ENCODE measurements at regions not wholly inside any gene's neighbourhood (a gene's known extent, or its start where the extent isn't known, plus 50 kb on each side); places are given as distances from the start of the nearest gene placed in this dataset.
A peak's percentile ranks its signal among the peaks of the same experiment; 100 is the strongest.
"Not testable (repeated sequence)": the region's sequence is repeated elsewhere in the genome, so short reads cannot be mapped to it uniquely, and the experiment has no call there.

DNA sequence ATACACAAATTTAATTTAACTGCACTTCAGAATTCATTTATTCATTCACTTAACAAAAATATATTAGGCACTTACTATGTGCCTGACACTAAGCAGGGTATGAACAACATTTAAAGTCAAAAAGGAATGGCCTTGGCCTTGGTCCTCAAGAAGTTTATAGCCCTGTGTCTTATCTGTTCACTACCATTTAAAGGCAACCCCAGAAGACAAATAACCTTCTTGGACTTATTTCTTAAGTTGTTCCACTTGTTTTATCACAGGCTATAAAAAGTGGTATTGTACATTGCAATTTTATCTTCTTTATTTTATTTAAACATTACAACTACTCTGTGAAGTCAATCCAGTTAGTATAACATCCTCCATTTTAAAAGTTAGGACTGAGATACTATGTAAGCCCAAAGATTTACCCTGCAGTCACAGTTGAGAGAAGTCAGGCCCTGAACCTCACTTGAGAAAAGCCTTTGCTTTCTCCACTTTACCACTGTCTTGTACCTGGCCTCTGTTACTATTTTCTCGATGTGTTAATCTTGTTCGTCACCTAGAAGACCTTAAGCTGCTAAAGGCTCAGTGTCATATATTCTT lies 305.6 kb upstream of the DIPK2B start:
- Histone ChIP-seq H3K4me2 (replicated peaks; ENCODE audit: extremely low read depth, low read length, poor library complexity, severe bottlenecking) (no peak overlapping the region), H3K27me3 (ENCODE audit: control insufficient read depth in 2 of 2, insufficient read depth in 2 of 2, low read length in 2 of 2) (peaks cover 0 to 2% of the 10 kb centered on the region in 2 donors), H3K36me3 (replicated peaks in 1 of 2; ENCODE audit: control insufficient read depth in 1 of 2, insufficient read depth in 2 of 2, low read length in 2 of 2) (no peaks in the 10 kb centered on the region), H3K27ac (ENCODE audit: low read depth in 1 of 2, low read length in 2 of 2) (no peak overlapping the region), H3K4me3 (replicated peaks in 1 of 3; ENCODE audit: low read depth in 2 of 3, low read length in 3 of 3) (no peak overlapping the region), H2AFZ (ENCODE audit: insufficient read depth, low read depth, low read length, poor library complexity, severe bottlenecking) (no peak overlapping the region), H4K20me1 (ENCODE audit: insufficient read depth, low read length) (no peaks in the 10 kb centered on the region), H3K9me3 (replicated peaks in 1 of 2; ENCODE audit: control insufficient read depth in 1 of 2, insufficient read depth in 1 of 2, low read length in 2 of 2) (peaks cover 0 to 8% of the 10 kb centered on the region in 2 donors), H3K9ac (ENCODE audit: insufficient read depth, low read length, poor library complexity, severe bottlenecking) (no peak overlapping the region), H3K4me1 (ENCODE audit: control insufficient read depth in 1 of 2, insufficient read depth in 2 of 2, low read length in 2 of 2) (peaks cover 0 to 7% of the 10 kb centered on the region in 2 donors), H3K79me2 (ENCODE audit: insufficient read depth, low read length) (no peaks in the 10 kb centered on the region)
- Mint-ChIP-seq H3K4me3 (no peak overlapping the region), H3K4me1 (peaks cover 16% of the 10 kb centered on the region), H3K36me3 (no peaks in the 10 kb centered on the region), H3K27me3 (ENCODE audit: low read depth in 3 of 3) (peaks cover 1 to 11% (median 4%) of the 10 kb centered on the region in 3 donors), H3K27ac (no peak overlapping the region), H3K9me3 (peaks cover 0 to 11% (median 7%) of the 10 kb centered on the region in 7 donors)
- DNase-seq, result no peak
- TF ChIP-seq, protein P1, sequence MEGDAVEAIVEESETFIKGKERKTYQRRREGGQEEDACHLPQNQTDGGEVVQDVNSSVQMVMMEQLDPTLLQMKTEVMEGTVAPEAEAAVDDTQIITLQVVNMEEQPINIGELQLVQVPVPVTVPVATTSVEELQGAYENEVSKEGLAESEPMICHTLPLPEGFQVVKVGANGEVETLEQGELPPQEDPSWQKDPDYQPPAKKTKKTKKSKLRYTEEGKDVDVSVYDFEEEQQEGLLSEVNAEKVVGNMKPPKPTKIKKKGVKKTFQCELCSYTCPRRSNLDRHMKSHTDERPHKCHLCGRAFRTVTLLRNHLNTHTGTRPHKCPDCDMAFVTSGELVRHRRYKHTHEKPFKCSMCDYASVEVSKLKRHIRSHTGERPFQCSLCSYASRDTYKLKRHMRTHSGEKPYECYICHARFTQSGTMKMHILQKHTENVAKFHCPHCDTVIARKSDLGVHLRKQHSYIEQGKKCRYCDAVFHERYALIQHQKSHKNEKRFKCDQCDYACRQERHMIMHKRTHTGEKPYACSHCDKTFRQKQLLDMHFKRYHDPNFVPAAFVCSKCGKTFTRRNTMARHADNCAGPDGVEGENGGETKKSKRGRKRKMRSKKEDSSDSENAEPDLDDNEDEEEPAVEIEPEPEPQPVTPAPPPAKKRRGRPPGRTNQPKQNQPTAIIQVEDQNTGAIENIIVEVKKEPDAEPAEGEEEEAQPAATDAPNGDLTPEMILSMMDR (IDR thresholded peaks at IDR 0.05), result no peak
- no CpG with 5 or more reads among the region's 2 CpGs for WGBS (ENCODE audit: insufficient coverage)
- intact Hi-C loops (cut with micrococcal nuclease), result no loop called here

DNA sequence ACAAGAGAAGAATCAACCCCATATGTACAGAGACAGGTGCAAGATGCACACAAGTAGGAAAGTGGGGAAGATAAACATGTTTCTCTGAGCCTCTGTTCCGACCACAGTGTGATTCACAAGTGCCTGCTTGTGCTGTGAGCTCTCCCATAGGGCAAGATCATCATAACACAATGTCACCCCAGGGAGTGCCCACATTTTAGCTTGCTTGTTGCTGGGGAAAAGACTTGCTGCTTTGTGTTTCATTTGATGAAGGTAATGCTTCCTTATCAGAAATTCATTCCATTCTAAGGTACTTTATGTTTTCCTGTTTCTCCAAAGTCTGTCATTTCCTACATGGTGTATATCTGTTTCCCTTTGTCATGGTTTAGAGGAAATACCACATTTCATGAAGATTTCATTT lies 304.5 kb upstream of the DIPK2B start:
- no peak overlapping the region for H3K4me3 Mint-ChIP-seq
- H3K4me2 ChIP-seq (replicated peaks; ENCODE audit: extremely low read depth, low read length, poor library complexity, severe bottlenecking), result no peak overlapping the region
- H3K36me3 ChIP-seq (replicated peaks in 1 of 2; ENCODE audit: control insufficient read depth in 1 of 2, insufficient read depth in 2 of 2, low read length in 2 of 2), result no peaks in the 10 kb centered on the region
- H3K4me1 Mint-ChIP-seq, result peaks cover 16% of the 10 kb centered on the region
- H3K9ac ChIP-seq (ENCODE audit: insufficient read depth, low read length, poor library complexity, severe bottlenecking), result no peak overlapping the region
- no peak overlapping the region for H3K27ac ChIP-seq (ENCODE audit: low read depth in 1 of 2, low read length in 2 of 2)
- peaks cover 1 to 11% (median 4%) of the 10 kb centered on the region in 3 donors for H3K27me3 Mint-ChIP-seq (ENCODE audit: low read depth in 3 of 3)
- H3K27me3 ChIP-seq (ENCODE audit: control insufficient read depth in 2 of 2, insufficient read depth in 2 of 2, low read length in 2 of 2), result no peaks in the 10 kb centered on the region
- no peaks in the 10 kb centered on the region for H3K36me3 Mint-ChIP-seq
- no peak overlapping the region for H3K27ac Mint-ChIP-seq
- H2AFZ ChIP-seq (ENCODE audit: insufficient read depth, low read depth, low read length, poor library complexity, severe bottlenecking), result no peak overlapping the region
- DNase-seq, result peak in 1 of 3 donors; percentile 6
- intact Hi-C loops (cut with micrococcal nuclease), result no loop called here
- peaks cover 0 to 7% of the 10 kb centered on the region in 2 donors for H3K4me1 ChIP-seq (ENCODE audit: control insufficient read depth in 1 of 2, insufficient read depth in 2 of 2, low read length in 2 of 2)
- no peak overlapping the region for H3K4me3 ChIP-seq (replicated peaks in 1 of 3; ENCODE audit: low read depth in 2 of 3, low read length in 3 of 3)
- WGBS (ENCODE audit: insufficient coverage), result no CpG with 5 or more reads among the region's 1 CpG
- peaks cover 0 to 11% (median 7%) of the 10 kb centered on the region in 7 donors for H3K9me3 Mint-ChIP-seq
- no peaks in the 10 kb centered on the region for H4K20me1 ChIP-seq (ENCODE audit: insufficient read depth, low read length)
- TF ChIP-seq, protein P1 (IDR thresholded peaks at IDR 0.05), result no peak
- no peaks in the 10 kb centered on the region for H3K79me2 ChIP-seq (ENCODE audit: insufficient read depth, low read length)
- peaks cover 0 to 8% of the 10 kb centered on the region in 2 donors for H3K9me3 ChIP-seq (replicated peaks in 1 of 2; ENCODE audit: control insufficient read depth in 1 of 2, insufficient read depth in 1 of 2, low read length in 2 of 2)

DNA sequence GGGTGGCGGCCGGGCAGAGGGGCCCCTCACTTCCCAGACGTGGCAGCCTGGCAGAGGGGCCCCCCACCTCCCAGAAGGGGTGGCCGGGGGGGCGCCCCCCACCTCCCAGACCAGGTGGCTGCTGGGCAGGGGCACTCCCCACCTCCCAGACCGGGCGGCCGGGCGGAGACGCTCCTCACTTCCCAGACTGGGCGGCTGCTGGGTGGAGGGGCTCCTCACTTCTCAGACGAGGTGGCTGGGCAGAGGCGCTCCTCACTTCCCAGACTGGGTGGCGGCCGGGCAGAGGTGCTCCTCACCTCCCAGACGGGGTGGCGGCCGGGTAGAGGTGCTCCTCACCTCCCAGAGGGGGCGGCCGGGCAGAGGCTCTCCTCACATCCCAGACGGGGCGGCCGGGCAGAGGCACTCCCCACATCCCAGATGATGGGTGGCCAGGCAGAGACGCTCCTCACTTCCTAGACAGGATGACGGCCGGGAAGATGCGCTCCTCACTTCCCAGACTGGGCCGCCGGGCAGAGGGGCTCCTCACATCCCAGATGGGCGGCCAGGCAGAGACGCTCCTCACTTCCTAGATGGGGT lies 303.2 kb upstream of the DIPK2B start:
- DNase-seq; H3K4me3 ChIP-seq (replicated peaks in 1 of 3; ENCODE audit: low read depth in 2 of 3, low read length in 3 of 3); H3K4me1 ChIP-seq (ENCODE audit: control insufficient read depth in 1 of 2, insufficient read depth in 2 of 2, low read length in 2 of 2); intact Hi-C loops (cut with micrococcal nuclease); H3K27me3 Mint-ChIP-seq (ENCODE audit: low read depth in 3 of 3); H3K9me3 ChIP-seq (replicated peaks in 1 of 2; ENCODE audit: control insufficient read depth in 1 of 2, insufficient read depth in 1 of 2, low read length in 2 of 2); H3K36me3 Mint-ChIP-seq; H3K27me3 ChIP-seq (ENCODE audit: control insufficient read depth in 2 of 2, insufficient read depth in 2 of 2, low read length in 2 of 2); H3K36me3 ChIP-seq (replicated peaks in 1 of 2; ENCODE audit: control insufficient read depth in 1 of 2, insufficient read depth in 2 of 2, low read length in 2 of 2); H2AFZ ChIP-seq (ENCODE audit: insufficient read depth, low read depth, low read length, poor library complexity, severe bottlenecking); H3K4me2 ChIP-seq (replicated peaks; ENCODE audit: extremely low read depth, low read length, poor library complexity, severe bottlenecking); H3K27ac ChIP-seq (ENCODE audit: low read depth in 1 of 2, low read length in 2 of 2); H4K20me1 ChIP-seq (ENCODE audit: insufficient read depth, low read length); H3K9ac ChIP-seq (ENCODE audit: insufficient read depth, low read length, poor library complexity, severe bottlenecking); H3K79me2 ChIP-seq (ENCODE audit: insufficient read depth, low read length); H3K4me3 Mint-ChIP-seq; H3K27ac Mint-ChIP-seq: not testable (repeated sequence)
- Mint-ChIP-seq H3K4me1 (peaks cover 16% of the 10 kb centered on the region), H3K9me3 (peaks cover 0 to 14% (median 7%) of the 10 kb centered on the region in 7 donors)
- WGBS (ENCODE audit: insufficient coverage), result 100% methylated on average over 6 of the region's 31 CpGs
